GDM1 (cell line): ENCODE measurements at regions not wholly inside any gene's neighbourhood (a gene's known extent, or its start where the extent isn't known, plus 50 kb on each side); places are given as distances from the start of the nearest gene placed in this dataset.

Source experiments
- DNase-seq: peaks from one replicate; lab custom pipeline; 2025; lab: John Stamatoyannopoulos, UW

- no peak for DNase-seq
These were observed 54.6 kb upstream of the PRDX6 start for GRCh38 chr1:173422456-173422976.

GRCh38 chr1:173423291-173423690 lies 53.8 kb upstream of the PRDX6 start:
- no peak for DNase-seq

DNA sequence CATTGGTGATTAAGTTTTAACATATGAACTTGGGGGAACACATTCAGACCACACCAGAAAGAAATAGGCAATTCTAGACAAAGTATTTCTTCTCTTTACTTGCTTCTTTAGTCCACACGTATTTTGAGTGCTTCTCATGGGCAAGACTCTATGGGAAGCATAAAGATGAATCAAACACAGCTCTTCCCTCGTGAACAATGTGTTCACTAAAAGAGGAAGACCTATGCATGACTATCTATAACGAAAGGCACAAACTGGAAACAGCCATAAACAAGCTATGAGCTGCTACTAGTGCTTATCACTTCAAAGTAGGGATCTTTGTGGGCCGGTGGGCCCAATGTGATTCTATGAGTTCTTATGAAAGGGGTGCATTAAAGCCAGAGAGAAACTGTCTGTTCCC lies 53.0 kb upstream of the PRDX6 start:
- no peak for DNase-seq

GRCh38 chr1:173424782-173425407 lies 52.2 kb upstream of the PRDX6 start:
- DNase-seq: no peak

DNA sequence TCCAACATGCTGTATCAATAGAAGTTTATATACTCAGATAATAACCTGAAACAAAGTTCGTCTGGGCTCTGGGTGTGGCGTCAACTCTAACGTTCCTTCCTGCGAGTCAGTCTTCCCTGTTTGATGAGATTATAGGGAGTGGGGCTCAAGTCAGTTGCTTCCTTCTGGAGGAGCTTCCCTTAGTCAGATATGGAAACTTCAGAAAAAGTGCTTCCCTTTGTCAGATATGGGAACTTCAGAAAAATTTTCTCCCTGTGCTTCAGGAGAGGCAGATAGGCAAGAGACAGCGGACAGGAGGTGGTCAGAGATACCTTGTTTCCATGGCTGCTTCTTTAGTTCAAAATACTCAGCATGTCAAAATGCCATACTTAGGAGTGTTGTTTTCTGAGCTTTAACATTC lies 51.1 kb upstream of the PRDX6 start:
- no peak for DNase-seq

DNA sequence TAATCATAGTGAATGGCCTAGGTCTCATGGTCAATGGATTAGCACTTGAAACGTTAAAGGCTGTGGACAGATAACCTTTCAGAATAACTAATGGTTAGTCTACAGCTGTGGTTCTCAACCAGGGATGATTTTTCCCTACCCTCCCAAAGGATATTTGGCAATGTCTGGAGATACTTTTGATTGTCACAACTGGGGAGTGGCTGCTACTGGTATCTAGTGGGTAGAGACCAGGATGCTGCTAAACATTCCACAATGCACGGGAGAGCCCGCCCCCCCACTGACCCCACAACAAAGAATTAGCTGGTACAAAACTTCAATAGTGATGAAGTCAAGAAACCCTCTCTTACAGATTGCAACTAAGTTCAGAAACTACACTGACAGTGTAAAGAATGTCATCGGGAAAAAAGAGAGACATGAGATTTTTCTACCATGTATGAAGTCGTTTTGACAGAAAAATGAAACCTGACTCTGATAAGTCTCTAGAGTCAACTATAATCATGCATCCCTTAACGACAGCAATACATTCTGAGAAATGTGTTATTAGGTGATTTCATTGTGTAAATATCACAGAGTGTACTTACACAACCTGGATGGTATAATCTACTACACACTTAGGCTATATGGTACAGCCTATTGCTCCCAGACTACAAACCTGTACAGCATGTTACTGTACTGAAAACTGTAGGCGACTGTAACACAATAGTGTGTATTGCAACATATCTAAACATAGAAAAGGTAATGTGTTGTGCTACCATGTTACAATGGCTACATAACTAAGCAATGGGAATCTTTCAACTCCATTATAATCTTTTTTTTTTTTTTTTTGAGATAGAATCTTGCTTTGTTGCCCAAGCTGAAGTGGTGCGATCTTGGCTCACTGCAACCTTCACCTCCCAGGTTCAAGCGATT lies 49.7 kb upstream of the PRDX6 start:
- no peak for DNase-seq
